ENCODE measurements at regions not wholly inside any gene's neighbourhood (a gene's known extent, or its start where the extent isn't known, plus 50 kb on each side); places are given as distances from the start of the nearest gene placed in this dataset.

- intact Hi-C loops (cut with DNase I), result no loop called here
- no peak overlapping the region for H3K27ac ChIP-seq
- H3K9me3 ChIP-seq, result peaks cover 0 to 8% (median 0%) of the 10 kb centered on the region in 3 donors
- H3K27me3 ChIP-seq, result no peaks in the 10 kb centered on the region
- H3K4me1 ChIP-seq, result peaks cover 0 to 5% (median 3%) of the 10 kb centered on the region in 3 donors
- WGBS, 2 donors, result 65 to 74% methylated on average over 2 of the region's 2 CpGs
- TF ChIP-seq POLR2A (IDR thresholded peaks at IDR 0.05) (no peak), CTCF (IDR thresholded peaks at IDR 0.05) (no peak)
- no peak overlapping the region for H3K4me3 ChIP-seq
- no peaks in the 10 kb centered on the region for H3K36me3 ChIP-seq
- DNase-seq, result no peak
These were observed 664.9 kb upstream of the CITED2 start for GRCh38 chr6:140039364-140039763.

GRCh38 chr6:140036196-140036595 is 661.7 kb upstream of the CITED2 start:
- Histone ChIP-seq H3K4me3 (no peak overlapping the region), H3K36me3 (no peaks in the 10 kb centered on the region), H3K27me3 (no peaks in the 10 kb centered on the region), H3K9me3 (peaks cover 0 to 8% (median 0%) of the 10 kb centered on the region in 3 donors), H3K27ac (no peak overlapping the region), H3K4me1 (no peaks in the 10 kb centered on the region)
- intact Hi-C loops (cut with DNase I), result no loop called here
- TF ChIP-seq CTCF (IDR thresholded peaks at IDR 0.05) (no peak), POLR2A (IDR thresholded peaks at IDR 0.05) (no peak)
- DNase-seq, result no peak
- 55 to 76% methylated on average over 3 of the region's 3 CpGs for WGBS, 2 donors

DNA sequence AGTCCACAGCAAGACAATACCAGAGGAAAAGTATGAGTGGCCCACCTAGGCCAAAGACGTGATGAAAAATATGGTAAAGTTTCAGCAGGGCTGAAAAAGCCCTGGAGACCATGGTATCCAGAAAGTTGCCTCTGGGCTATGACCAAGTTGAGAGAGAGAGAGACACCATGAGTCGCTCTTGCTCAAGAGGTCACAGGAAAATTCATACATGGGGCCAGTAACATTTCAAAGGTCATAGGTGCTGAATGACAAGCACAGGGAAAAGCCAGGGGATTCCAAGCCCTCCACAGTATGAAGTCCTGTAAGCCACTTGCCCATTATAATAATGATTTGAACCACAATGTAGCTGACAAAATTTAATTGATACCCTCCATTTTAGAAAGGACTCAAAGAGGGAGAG is 657.7 kb upstream of the CITED2 start:
- no peaks in the 10 kb centered on the region for H3K4me1 ChIP-seq
- H3K27me3 ChIP-seq, result no peaks in the 10 kb centered on the region
- WGBS, 2 donors, result 85 to 93% methylated on average over 2 of the region's 2 CpGs
- H3K36me3 ChIP-seq, result no peaks in the 10 kb centered on the region
- intact Hi-C loops (cut with DNase I), result no loop called here
- peaks cover 0 to 8% (median 0%) of the 10 kb centered on the region in 3 donors for H3K9me3 ChIP-seq
- DNase-seq, result no peak
- no peak overlapping the region for H3K27ac ChIP-seq
- H3K4me3 ChIP-seq, result no peak overlapping the region
- TF ChIP-seq CTCF (IDR thresholded peaks at IDR 0.05), result no peak
- TF ChIP-seq POLR2A (IDR thresholded peaks at IDR 0.05), result no peak

DNA sequence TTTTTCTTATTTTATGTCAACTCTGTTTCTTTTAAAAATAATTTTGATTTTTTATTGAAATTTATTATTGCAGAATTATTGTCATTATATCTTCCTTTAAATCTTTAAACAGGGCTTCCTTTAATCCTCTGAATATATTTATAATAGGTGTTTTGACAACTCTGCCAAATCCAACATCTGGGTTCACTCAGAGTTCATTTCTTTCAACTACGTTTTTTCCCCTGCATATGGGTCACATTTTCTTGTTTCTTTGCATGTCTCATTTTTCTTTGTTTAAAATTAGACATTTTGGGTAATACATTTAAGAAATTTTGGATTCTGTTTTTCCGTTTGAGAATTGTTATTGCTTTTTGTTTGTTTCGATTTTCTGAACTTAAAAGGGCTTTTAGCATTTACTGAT is 655.1 kb upstream of the CITED2 start:
- Histone ChIP-seq H3K27me3 (no peaks in the 10 kb centered on the region), H3K4me3 (no peak overlapping the region), H3K4me1 (no peaks in the 10 kb centered on the region), H3K9me3 (no peaks in the 10 kb centered on the region), H3K36me3 (no peaks in the 10 kb centered on the region), H3K27ac (no peak overlapping the region)
- no peak for DNase-seq
- TF ChIP-seq CTCF (IDR thresholded peaks at IDR 0.05) (no peak), POLR2A (IDR thresholded peaks at IDR 0.05) (no peak)
- intact Hi-C loops (cut with DNase I), result no loop called here
- 69 to 70% methylated on average over 3 of the region's 3 CpGs for WGBS, 2 donors

DNA sequence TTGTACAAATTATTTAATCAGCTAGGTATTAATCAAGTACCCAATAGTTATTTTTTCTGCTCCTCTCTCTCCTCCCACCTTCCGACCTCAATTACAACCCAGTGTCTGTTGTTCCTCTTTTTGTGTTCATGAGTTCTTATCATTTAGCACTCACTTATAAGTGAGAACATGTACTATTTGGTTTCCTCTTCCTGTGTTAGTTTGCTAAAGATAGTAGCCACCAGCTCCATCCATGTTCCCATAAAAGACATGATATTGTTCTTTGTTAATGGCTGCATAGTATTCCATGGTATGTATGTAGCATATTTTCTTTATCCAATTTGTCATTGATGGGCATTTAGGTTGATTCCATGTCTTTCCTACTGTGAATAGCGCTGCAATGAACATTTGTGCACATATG is 652.8 kb upstream of the CITED2 start:
- no peaks in the 10 kb centered on the region for H3K4me1 ChIP-seq

More for the DNA sequence above, 652.8 kb upstream of the CITED2 start:
- TF ChIP-seq POLR2A (IDR thresholded peaks at IDR 0.05) (no peak), CTCF (IDR thresholded peaks at IDR 0.05) (no peak)
- no peak for DNase-seq
- no peak overlapping the region for H3K27ac ChIP-seq
- no peak overlapping the region for H3K4me3 ChIP-seq
- H3K27me3 ChIP-seq, result no peaks in the 10 kb centered on the region
- 56 to 88% methylated on average over 2 of the region's 2 CpGs for WGBS, 2 donors
- H3K36me3 ChIP-seq, result no peaks in the 10 kb centered on the region
- H3K9me3 ChIP-seq, result no peaks in the 10 kb centered on the region
- intact Hi-C loops (cut with DNase I), result no loop called here
